ENCODE measurements at regions not wholly inside any gene's neighbourhood (a gene's known extent, or its start where the extent isn't known, plus 50 kb on each side); places are given as distances from the start of the nearest gene placed in this dataset.

GRCh38 chrX:67351411-67351810 is 192.4 kb upstream of the AR start:
- TF ChIP-seq CTCF (IDR thresholded peaks at IDR 0.05; ENCODE audit: low read depth, low read length, missing input control) (no peak), RAD21 (IDR thresholded peaks at IDR 0.05) (no peak), ZBTB33 (IDR thresholded peaks at IDR 0.05) (no peak), FOXA1 (IDR thresholded peaks at IDR 0.05) (no peak), REST (IDR thresholded peaks at IDR 0.05) (no peak), EGR1 (IDR thresholded peaks at IDR 0.05; ENCODE audit: low read depth in 2 of 2) (no peak), GABPA (IDR thresholded peaks at IDR 0.05 in 1 of 2, conservative IDR thresholded peaks at IDR 0.05 in 1 of 2) (no peak), HNF4G (IDR thresholded peaks at IDR 0.05) (no peak), ATF3 (IDR thresholded peaks at IDR 0.05) (no peak)
